A549 (cell line): ENCODE measurements at regions not wholly inside any gene's neighbourhood (a gene's known extent, or its start where the extent isn't known, plus 50 kb on each side); places are given as distances from the start of the nearest gene placed in this dataset.

ENCODE experiments used
- ATAC-seq, 2 experiments: fragments of 200-7000 bp in 1 of 2; fragments of >200 bp in 1 of 2; cut with Nextera tagmentation in 1 of 2; cut with Tn5 transposase in 1 of 2; 3 replicates each; pipeline versions ENCODE4 v1.8.0 to v1.9.1; 2018 to 2020; ENCODE audit warnings: mild to moderate bottlenecking in 1 of 2, moderate library complexity in 1 of 2
- CTCF ChIA-PET: fragments of 300-600 bp; sonication (Branson Sonifier 250); formaldehyde crosslinking; extraction: SDS; loops from one replicate; lab custom pipeline; 2021; ENCODE audit warnings: antibody characterized with exemption, inconsistent platforms; lab: Yijun Ruan, JAX
- POLR2A ChIA-PET: fragments of 350-600 bp; formaldehyde crosslinking; extraction: SDS; loops from one replicate; lab custom pipeline; 2021; ENCODE audit warnings: antibody characterized with exemption, inconsistent platforms; lab: Yijun Ruan, JAX
- DNase-seq, 2 experiments: peaks; one replicate each; pipeline versions ENCODE4 v3.0.0 to v3.0.0-alpha.2; 2011 to 2016; ENCODE audit warnings: low read depth in 1 of 2, low spot score in 1 of 2
- FAIRE-seq: peaks from 2 replicates; lab custom pipeline; 2011; peaks lifted over from hg19 to GRCh38; lab: Jason Lieb, UNC
- H3K27ac ChIP-seq, 2 experiments: fragments of >200 bp; sonication (Bioruptor Twin); formaldehyde crosslinking; 3 replicates each; pipeline ENCODE4 v1.5.1; 2016 to 2017
- H3K4me1 ChIP-seq: fragments of >200 bp; sonication (Bioruptor Twin); formaldehyde crosslinking; 3 replicates; pipeline ENCODE4 v1.6.1; 2016
- H3K4me2 ChIP-seq: fragments of >200 bp; sonication (Bioruptor Twin); formaldehyde crosslinking; 3 replicates; pipeline ENCODE4 v1.6.1; 2016
- H3K4me3 ChIP-seq: fragments of >200 bp; sonication (Bioruptor Twin); formaldehyde crosslinking; 3 replicates; pipeline ENCODE4 v1.5.1; 2016
- H3K9me3 ChIP-seq: fragments of >200 bp; sonication (Bioruptor Twin); formaldehyde crosslinking; 3 replicates; pipeline ENCODE4 v1.6.1; 2016
- BCL3 ChIP-seq: fragments of >200 bp; sonication (Bioruptor Twin); formaldehyde crosslinking; IDR thresholded peaks from 3 replicates; pipeline ENCODE4 v1.6.1; 2016
- CBX2 ChIP-seq: fragments of 200-600 bp; sonication (generic); IDR thresholded peaks from 2 replicates; pipeline ENCODE4 v1.6.1; 2016; ENCODE audit warnings: low read depth, mild to moderate bottlenecking, borderline replicate concordance
- CHD2 ChIP-seq: fragments of 150-350 bp; IDR thresholded peaks from 2 replicates; pipeline ENCODE4 v1.6.1; 2014; ENCODE audit warnings: low read length; ENCODE audit not compliant: partially characterized antibody
- E2F6 ChIP-seq: IDR thresholded peaks from 2 replicates; pipeline ENCODE4 v1.6.1; 2012; ENCODE audit warnings: low read depth, borderline replicate concordance
- ELK1 ChIP-seq: fragments of 150-350 bp; IDR thresholded peaks from 2 replicates; pipeline ENCODE4 v1.6.1; 2014; ENCODE audit warnings: low read depth, mild to moderate bottlenecking, low read length
- GATA3 ChIP-seq: IDR thresholded peaks from 2 replicates; pipeline ENCODE4 v1.6.1; 2012; ENCODE audit warnings: borderline replicate concordance
- HES2 ChIP-seq: fragments of >200 bp; sonication (Bioruptor Twin); formaldehyde crosslinking; IDR thresholded peaks from 2 replicates; pipeline ENCODE4 v1.6.1; 2016
- HEYL ChIP-seq: fragments of 250-450 bp; sonication (Bioruptor Pico); IDR thresholded peaks from 2 replicates; pipeline ENCODE4 v1.8.0; 2021; ENCODE audit warnings: mild to moderate bottlenecking, moderate library complexity
- HOXA7 ChIP-seq: fragments of 250-450 bp; sonication (Bioruptor Pico); IDR thresholded peaks from 2 replicates; pipeline ENCODE4 v1.5.0; 2020; ENCODE audit warnings: mild to moderate bottlenecking, moderate library complexity
- KDM1A ChIP-seq: fragments of 200-600 bp; sonication (generic); IDR thresholded peaks from 2 replicates; pipeline ENCODE4 v1.6.1; 2016; ENCODE audit warnings: low read depth, mild to moderate bottlenecking
- KDM5A ChIP-seq: fragments of 200-600 bp; sonication (generic); IDR thresholded peaks from 2 replicates; pipeline ENCODE4 v1.6.1; 2016; ENCODE audit warnings: antibody characterized with exemption, mild to moderate bottlenecking
- MAFK ChIP-seq: fragments of 450-650 bp; IDR thresholded peaks from 2 replicates; pipeline ENCODE4 v1.6.1; 2014; ENCODE audit not compliant: partially characterized antibody
- MYC ChIP-seq: IDR thresholded peaks from 2 replicates; pipeline ENCODE4 v1.6.1; 2012; ENCODE audit warnings: mild to moderate bottlenecking, inconsistent platforms, low read length, improper control_type of control experiment, borderline replicate concordance
- NPAS2 ChIP-seq: fragments of 250-450 bp; sonication (Bioruptor Pico); IDR thresholded peaks from 2 replicates; pipeline ENCODE4 v1.8.0; 2022; ENCODE audit warnings: mild to moderate bottlenecking, moderate library complexity, borderline replicate concordance
- NR3C1 ChIP-seq: fragments of >200 bp; sonication (Bioruptor Twin); formaldehyde crosslinking; IDR thresholded peaks from 3 replicates; pipeline ENCODE4 v1.6.1; 2017
- PBX3 ChIP-seq: IDR thresholded peaks from 2 replicates; pipeline ENCODE4 v1.6.1; 2012
- RAD21 ChIP-seq, 2 experiments: fragments of >200 bp in 1 of 2; sonication (Bioruptor Twin) in 1 of 2; formaldehyde crosslinking in 1 of 2; IDR thresholded peaks in 1 of 2; conservative IDR thresholded peaks in 1 of 2; 2 replicates in 1 of 2; 3 replicates in 1 of 2; pipeline ENCODE4 v1.6.1; 2012 to 2018; ENCODE audit warnings: inconsistent platforms in 1 of 2
- RCOR1 ChIP-seq: fragments of 150-350 bp; IDR thresholded peaks from 2 replicates; pipeline ENCODE4 v1.6.1; 2014; ENCODE audit warnings: antibody characterized with exemption, low read length, low read depth
- RNF2 ChIP-seq: fragments of 200-600 bp; sonication (generic); IDR thresholded peaks from 2 replicates; pipeline ENCODE4 v1.6.1; 2016; ENCODE audit warnings: low read depth, mild to moderate bottlenecking, antibody characterized with exemption, moderate library complexity, borderline replicate concordance
- TFCP2L1 ChIP-seq: fragments of 250-450 bp; sonication (Bioruptor Pico); IDR thresholded peaks from 2 replicates; pipeline ENCODE4 v1.5.0; 2021; ENCODE audit warnings: mild to moderate bottlenecking
- ZFP36 ChIP-seq: fragments of 450-650 bp; IDR thresholded peaks from 2 replicates; pipeline ENCODE4 v1.6.1; 2014; ENCODE audit warnings: borderline replicate concordance; ENCODE audit not compliant: partially characterized antibody
- ZSCAN20 ChIP-seq: fragments of 250-450 bp; sonication (Bioruptor Pico); IDR thresholded peaks from 2 replicates; pipeline ENCODE4 v1.8.0; 2022; ENCODE audit warnings: mild to moderate bottlenecking, moderate library complexity
- WGBS: methylation state at CpG from one replicate; pipeline ENCODE4 v1.1.6; 2017; ENCODE audit errors: missing lambda C conversion rate; 5-methylcytosine and 5-hydroxymethylcytosine counted together
- TF ChIP-seq, protein P1 (sequence below): fragments of 250-450 bp; sonication (Bioruptor Pico); IDR thresholded peaks from 2 replicates; pipeline ENCODE4 v1.5.0; 2020; ENCODE audit warnings: low read depth, mild to moderate bottlenecking, moderate library complexity

DNA sequence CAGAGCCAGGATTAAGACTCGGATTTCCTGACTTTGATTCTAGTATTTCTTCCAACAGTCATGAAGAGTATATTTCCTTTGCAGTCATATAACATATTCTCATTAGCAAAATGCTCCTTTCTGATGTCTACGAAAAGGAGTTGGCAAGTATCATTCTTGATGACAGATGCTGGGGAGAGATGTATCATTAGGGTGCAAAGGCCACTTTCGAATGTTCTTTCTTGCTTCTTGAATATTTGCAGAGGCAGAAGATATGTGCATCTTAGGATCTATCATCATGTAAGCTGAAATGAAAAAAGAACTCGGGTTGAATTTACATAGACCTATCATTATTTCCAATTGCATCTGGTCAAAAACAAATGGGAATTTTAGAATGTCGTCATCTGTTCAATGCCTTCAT is 294.4 kb downstream of the BAMBI start:
- POLR2A ChIA-PET = no interaction called here
- whole genome bisulfite sequencing = 80% methylated on average over 5 of the region's 5 CpGs
- Histone ChIP-seq H3K4me1 (no peaks in the 10 kb centered on the region), H3K4me2 (no peak overlapping the region), H3K9me3 (no peaks in the 10 kb centered on the region), H3K27ac (no peak overlapping the region), H3K4me3 (no peak overlapping the region)
- ATAC-seq (no peak), FAIRE-seq (peak; percentile 23), DNase-seq (no peak)
- CTCF ChIA-PET = interaction anchor here (1.7 kb wide), 1 partner anchor 20 kb away, joined by 4 read pairs; no protein-coding TSS in a partner anchor
- TF ChIP-seq MAFK (no peak), RAD21 (conservative IDR thresholded peaks at IDR 0.05 in 1 of 2, IDR thresholded peaks at IDR 0.05 in 1 of 2) (no peak), KDM1A (no peak), GATA3 (no peak), ZFP36 (no peak), HEYL (no peak), RCOR1 (no peak), HOXA7 (CRISPR knock-in tag) (no peak), CBX2 (no peak), ZSCAN20 (CRISPR knock-in tag) (no peak), KDM5A (no peak), PBX3 (no peak)

GRCh38 chr10:28973309-28973972 is 296.1 kb downstream of the BAMBI start:
- ATAC-seq (no peak), FAIRE-seq (no peak), DNase-seq (no peak)
- H3K4me3 ChIP-seq = no peak overlapping the region
- no peaks in the 10 kb centered on the region for H3K9me3 ChIP-seq
- POLR2A ChIA-PET = no interaction called here
- TF ChIP-seq ZFP36 = no peak
- no peak for TF ChIP-seq NPAS2 (CRISPR knock-in tag)
- no peak for TF ChIP-seq RAD21 (conservative IDR thresholded peaks at IDR 0.05 in 1 of 2, IDR thresholded peaks at IDR 0.05 in 1 of 2)
- TF ChIP-seq, protein P1, sequence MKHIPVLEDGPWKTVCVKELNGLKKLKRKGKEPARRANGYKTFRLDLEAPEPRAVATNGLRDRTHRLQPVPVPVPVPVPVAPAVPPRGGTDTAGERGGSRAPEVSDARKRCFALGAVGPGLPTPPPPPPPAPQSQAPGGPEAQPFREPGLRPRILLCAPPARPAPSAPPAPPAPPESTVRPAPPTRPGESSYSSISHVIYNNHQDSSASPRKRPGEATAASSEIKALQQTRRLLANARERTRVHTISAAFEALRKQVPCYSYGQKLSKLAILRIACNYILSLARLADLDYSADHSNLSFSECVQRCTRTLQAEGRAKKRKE (CRISPR knock-in tag) = no peak
- TF ChIP-seq BCL3 = no peak
- TF ChIP-seq CHD2 = no peak
- no peak for TF ChIP-seq HES2
- no peak for TF ChIP-seq RCOR1
- TF ChIP-seq HEYL = no peak
- TF ChIP-seq ELK1 = no peak
- TF ChIP-seq E2F6 = no peak
- no peak for TF ChIP-seq TFCP2L1 (CRISPR knock-in tag)
- TF ChIP-seq NR3C1 = no peak
- no peak for TF ChIP-seq MYC
- no peak for TF ChIP-seq RNF2
- H3K4me2 ChIP-seq = no peak overlapping the region
- 86% methylated on average over 12 of the region's 12 CpGs for WGBS
- H3K27ac ChIP-seq = no peak overlapping the region
- no peaks in the 10 kb centered on the region for H3K4me1 ChIP-seq
- CTCF ChIA-PET = interaction anchor here (0.6 to 1.7 kb wide), 3 partner anchors 9 to 331 kb away, joined by 3 to 5 read pairs (median 4); no protein-coding TSS in a partner anchor
